ENCODE measurements at regions not wholly inside any gene's neighbourhood (a gene's known extent, or its start where the extent isn't known, plus 50 kb on each side); places are given as distances from the start of the nearest gene placed in this dataset.
A peak's percentile ranks its signal among the peaks of the same experiment; 100 is the strongest.

DNA sequence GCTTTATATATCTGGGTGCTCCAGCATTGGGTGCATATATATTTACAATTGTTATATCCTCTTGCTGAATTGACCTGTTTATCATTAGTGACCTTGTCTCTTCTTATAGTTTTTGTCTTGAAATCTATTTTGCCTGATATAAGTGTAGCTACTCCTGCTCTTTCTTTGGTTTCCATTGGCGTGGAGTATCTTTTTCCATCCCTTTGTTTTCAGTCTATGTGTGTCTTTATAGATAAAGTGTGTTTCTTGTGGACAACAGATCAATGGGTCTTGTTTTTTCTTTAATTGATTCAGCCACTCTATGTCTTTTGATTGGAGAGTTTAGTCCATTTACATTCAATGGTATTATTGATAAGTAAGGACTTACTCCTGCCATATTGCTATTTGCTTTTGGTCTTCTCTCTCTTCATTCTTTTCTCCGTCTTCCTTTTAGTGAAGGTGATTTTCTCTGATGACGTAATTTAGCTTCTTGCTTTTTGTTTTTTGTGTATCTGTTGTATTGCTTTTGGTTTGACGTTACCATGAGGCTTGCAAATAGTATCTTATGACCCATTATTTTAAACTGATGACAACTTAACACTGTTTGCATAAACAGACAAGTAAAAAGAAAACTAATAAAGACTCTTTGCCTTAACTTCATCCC, 347.6 kb downstream of the TMEM121 start:
- intact Hi-C loops (cut with DNase I, micrococcal nuclease): no loop called here
- H3K4me3 ChIP-seq: no peak overlapping the region
- no peaks in the 10 kb centered on the region for H3K9me3 ChIP-seq
- H3K4me1 ChIP-seq (ENCODE audit: low read depth): no peaks in the 10 kb centered on the region
- DNase-seq (no peak), ATAC-seq (no peak)
- no peaks in the 10 kb centered on the region for H3K36me3 ChIP-seq (ENCODE audit: low read depth)
- TF ChIP-seq CTCF (IDR thresholded peaks at IDR 0.05): no peak

DNA sequence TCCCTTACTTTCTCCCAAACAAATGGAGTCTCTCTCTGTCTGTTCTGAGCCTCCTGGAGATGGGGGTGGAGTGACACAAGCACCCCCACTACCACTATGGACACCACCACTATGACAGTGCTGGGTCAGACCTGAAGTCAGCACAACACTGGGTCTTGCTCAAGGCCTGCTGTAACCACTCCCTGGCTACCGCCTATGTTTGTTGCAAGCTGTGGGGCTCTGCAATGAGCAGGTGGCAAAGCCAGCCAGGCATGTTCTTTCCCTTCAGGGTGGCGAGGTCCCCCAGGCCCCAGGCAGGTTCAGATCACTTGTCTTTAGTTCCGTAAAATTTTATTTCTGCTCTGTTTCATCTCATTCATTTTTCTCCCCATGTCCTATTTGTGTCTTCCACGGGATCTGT, 349.8 kb downstream of the TMEM121 start:
- DNase-seq (no peak), ATAC-seq (no peak)
- no peak for TF ChIP-seq CTCF (IDR thresholded peaks at IDR 0.05)
- H3K36me3 ChIP-seq (ENCODE audit: low read depth): no peaks in the 10 kb centered on the region
- no peaks in the 10 kb centered on the region for H3K4me1 ChIP-seq (ENCODE audit: low read depth)
- intact Hi-C loops (cut with DNase I, micrococcal nuclease): no loop called here
- H3K4me3 ChIP-seq: no peak overlapping the region
- H3K9me3 ChIP-seq: no peaks in the 10 kb centered on the region

- TF ChIP-seq CTCF (IDR thresholded peaks at IDR 0.05): no peak
- no peak overlapping the region for H3K4me3 ChIP-seq
- ATAC-seq: no peak
- H3K4me1 ChIP-seq (ENCODE audit: low read depth): no peaks in the 10 kb centered on the region
- intact Hi-C loops (cut with DNase I, micrococcal nuclease): no loop called here
- no peaks in the 10 kb centered on the region for H3K36me3 ChIP-seq (ENCODE audit: low read depth)
- DNase-seq: peak in 1 of 3 donors; percentile 25
- no peaks in the 10 kb centered on the region for H3K9me3 ChIP-seq
Measured at GRCh38 chr14:105876829-105877228, 350.4 kb downstream of the TMEM121 start.

GRCh38 chr14:105877645-105878044, 351.3 kb downstream of the TMEM121 start:
- no peak for TF ChIP-seq CTCF (IDR thresholded peaks at IDR 0.05)
- Histone ChIP-seq H3K4me1 (ENCODE audit: low read depth) (no peaks in the 10 kb centered on the region), H3K4me3 (no peak overlapping the region), H3K36me3 (ENCODE audit: low read depth) (no peaks in the 10 kb centered on the region), H3K9me3 (no peaks in the 10 kb centered on the region)
- ATAC-seq: no peak
- intact Hi-C loops (cut with DNase I, micrococcal nuclease): no loop called here
- DNase-seq: peak in 1 of 3 donors; percentile 25

GRCh38 chr14:105878125-105878524, 351.7 kb downstream of the TMEM121 start:
- ATAC-seq: no peak
- intact Hi-C loops (cut with DNase I, micrococcal nuclease): no loop called here
- peak in 2 of 3 donors; percentile 15 to 40 for DNase-seq
- no peaks in the 10 kb centered on the region for H3K36me3 ChIP-seq (ENCODE audit: low read depth)
- no peak overlapping the region for H3K4me3 ChIP-seq
- no peaks in the 10 kb centered on the region for H3K4me1 ChIP-seq (ENCODE audit: low read depth)
- TF ChIP-seq CTCF (IDR thresholded peaks at IDR 0.05): no peak
- H3K9me3 ChIP-seq: no peaks in the 10 kb centered on the region

DNA sequence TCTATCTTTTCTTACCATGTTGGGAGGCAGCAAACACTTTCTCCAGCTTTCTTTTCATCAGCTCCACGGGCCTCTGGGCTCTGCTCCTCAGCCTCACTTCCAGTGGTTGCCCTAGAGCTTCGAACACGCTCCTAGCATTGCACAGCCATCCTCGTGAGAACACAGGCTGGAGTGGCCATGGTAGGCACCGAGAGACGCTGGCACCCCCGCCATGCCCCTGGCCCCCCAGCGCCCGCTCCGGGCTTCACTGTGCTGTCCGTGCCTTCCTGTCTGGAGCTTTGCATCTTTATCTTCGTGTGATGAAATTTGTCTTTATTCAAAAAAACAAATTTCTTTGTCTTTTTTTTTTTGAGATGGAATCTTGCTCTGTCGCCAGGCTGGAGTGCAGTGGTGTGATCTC, 352.2 kb downstream of the TMEM121 start:
- Histone ChIP-seq H3K4me3 (no peak overlapping the region), H3K4me1 (ENCODE audit: low read depth) (no peaks in the 10 kb centered on the region), H3K36me3 (ENCODE audit: low read depth) (no peaks in the 10 kb centered on the region), H3K9me3 (no peaks in the 10 kb centered on the region)
- TF ChIP-seq CTCF (IDR thresholded peaks at IDR 0.05): no peak
- ATAC-seq (no peak), DNase-seq (no peak)
- intact Hi-C loops (cut with DNase I, micrococcal nuclease): no loop called here

All from mucosa of descending colon (tissue), 3 donors.